Activated CD4-positive, alpha-beta T cell treated with anti-CD3 and anti-CD28 coated beads, Interleukin-2, Interleukin-4, amounts not matched to agents 100 ng/mL and 50 ng/mL, durations not matched to agents 16 hours and 8 hours (primary cell): ENCODE measurements at regions not wholly inside any gene's neighbourhood (a gene's known extent, or its start where the extent isn't known, plus 50 kb on each side); places are given as distances from the start of the nearest gene placed in this dataset.
"Not testable (repeated sequence)": the region's sequence is repeated elsewhere in the genome, so short reads cannot be mapped to it uniquely, and the experiment has no call there.

Experiments
- DNase-seq: peaks from one replicate; pipeline ENCODE4 v3.0.0-alpha.2; 2020; ENCODE audit warnings: low spot score

DNA sequence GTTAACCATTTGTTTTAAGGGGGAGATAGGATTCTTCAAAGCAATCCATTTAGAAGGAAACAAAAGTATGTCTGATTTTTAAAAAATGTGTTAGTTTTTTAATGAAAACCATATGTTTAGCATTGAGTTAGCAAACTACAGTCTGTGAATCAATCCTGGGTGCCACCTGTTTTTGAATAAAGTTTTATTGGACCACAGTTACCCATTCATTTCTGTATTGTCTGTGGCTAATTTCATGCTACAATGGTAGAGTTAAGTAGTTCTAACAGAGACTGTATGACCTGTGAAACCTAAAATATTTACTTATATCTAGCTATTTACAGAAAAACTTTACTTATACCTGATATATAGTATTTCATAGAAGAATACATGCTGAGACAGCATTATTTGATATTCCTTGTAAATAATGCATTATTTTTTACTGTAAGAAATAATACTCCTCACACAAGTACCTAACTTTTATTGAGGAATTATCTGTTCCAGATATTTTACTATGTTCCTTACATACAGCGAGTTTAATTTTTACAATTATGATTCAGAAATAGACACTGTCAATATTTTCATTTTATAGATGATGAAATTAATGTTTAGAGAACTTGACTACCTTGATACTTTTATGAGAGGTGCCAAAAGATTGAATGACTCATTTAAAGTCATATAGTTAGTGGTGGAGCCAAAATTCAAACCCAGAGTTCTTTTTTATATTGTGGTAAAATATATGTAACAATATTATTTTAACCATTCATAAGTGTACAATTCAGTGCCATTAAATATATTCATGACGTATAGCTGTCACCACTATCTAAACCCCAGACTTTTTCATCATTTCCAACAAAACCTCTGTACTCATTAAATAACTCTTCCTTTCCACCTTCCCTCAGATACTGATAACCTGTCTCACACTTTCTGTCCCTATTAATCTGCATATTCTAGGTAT lies 122.0 kb downstream of the GLUD2 start:
- DNase-seq: no peak

DNA sequence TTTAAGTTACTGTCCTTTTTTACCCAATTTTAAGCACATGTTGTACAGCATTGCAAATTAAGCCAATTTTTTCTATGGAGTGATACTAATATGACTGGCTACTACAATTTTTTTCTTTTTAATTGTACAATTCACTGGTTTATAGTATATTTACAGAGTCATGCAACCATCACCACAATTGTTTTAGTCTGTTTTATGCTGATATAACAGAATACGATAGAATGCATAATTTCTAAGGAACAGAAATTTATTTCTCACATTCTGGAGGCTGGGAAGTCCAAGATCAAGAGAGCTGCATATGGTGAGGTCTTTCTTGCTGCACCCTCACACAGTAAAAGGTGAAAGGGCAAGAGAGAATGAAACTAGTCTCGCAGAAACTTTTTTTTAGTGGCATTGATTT lies 125.3 kb downstream of the GLUD2 start:
- no peak for DNase-seq

DNA sequence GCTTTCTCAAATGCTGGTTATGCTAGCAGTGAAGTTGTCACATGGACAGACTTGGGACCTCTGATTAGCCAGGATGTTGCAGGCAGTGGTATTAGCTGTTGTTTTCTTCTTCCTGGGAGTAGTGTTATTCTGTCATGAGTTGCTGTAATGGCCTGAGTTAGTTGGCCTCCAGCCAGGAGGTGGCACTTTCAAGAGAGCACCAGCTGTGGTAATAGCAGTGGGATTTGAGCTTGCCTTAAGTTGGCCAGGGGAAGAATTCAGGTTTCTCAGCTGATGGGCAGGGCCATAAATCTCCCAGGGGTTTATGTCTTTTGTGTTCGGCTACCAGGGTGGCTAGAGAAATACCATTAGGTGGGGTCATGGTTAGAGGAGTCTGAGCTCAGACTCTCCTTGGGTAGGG lies 132.6 kb downstream of the GLUD2 start:
- no peak for DNase-seq

DNA sequence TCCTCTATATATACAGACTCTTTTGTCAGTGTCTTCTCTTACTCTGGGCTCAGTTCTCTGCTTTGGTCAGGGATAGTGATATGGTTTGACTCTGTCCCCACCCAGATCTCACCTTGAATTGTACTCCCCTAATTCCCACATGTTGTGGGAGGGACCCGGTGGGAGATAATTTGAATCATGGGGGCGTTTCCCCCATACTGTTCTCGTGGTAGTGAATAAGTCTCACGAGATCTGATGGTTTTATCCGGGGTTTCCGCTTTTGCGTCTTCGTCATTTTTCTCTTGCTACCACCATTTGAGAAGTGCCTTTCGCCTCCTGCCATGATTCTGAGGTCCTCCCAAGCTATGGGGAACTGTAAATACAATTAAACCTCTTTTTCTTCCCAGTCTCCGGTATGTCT lies 144.4 kb downstream of the GLUD2 start:
- no peak for DNase-seq

DNA sequence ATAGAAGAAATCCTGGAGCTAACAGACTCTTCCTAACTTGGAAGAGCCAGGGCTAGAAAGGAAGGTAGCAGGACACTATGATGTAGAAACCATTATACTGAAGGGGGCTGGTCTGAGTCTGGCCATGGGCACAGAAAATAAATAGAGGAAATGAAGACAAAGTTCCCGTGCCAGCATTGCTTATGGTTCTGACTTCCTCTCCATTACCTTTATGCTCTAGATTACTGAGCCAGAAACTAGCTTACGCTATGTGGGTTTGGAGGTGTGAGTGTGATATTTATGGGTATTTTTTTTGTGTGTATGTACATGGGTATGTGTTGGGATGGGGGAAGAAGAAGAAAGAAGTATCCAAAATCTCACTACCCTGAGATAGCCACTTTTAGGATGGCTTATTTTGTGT lies 148.3 kb downstream of the GLUD2 start:
- DNase-seq: no peak

DNA sequence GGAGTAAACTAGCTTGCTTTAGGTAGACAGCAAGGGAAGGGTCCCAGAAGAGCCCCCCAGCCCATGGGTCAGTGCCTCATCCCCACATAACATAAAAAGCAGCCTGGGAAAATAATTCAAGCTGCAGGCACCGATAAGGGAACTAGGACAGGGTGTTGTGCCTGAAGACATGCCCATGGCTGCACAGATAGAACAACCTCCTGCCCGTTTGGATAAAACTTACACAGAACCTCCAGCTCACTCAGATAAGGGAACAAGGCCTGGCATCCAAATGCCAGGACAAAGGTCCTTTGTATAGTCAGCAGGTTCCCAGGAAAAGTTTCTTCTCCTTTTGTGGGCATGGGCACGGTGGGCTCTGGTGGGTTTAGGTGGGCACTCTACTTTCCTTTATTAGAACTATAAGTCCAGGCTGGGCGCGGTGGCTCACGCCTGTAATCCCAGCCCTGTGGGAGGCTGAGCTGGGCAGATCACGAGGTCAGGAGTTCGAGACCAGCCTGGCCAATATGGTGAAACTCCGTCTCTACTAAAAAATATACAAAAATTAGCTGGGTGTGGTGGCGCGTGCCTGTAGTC lies 149.5 kb downstream of the GLUD2 start:
- not testable (repeated sequence) for DNase-seq

DNA sequence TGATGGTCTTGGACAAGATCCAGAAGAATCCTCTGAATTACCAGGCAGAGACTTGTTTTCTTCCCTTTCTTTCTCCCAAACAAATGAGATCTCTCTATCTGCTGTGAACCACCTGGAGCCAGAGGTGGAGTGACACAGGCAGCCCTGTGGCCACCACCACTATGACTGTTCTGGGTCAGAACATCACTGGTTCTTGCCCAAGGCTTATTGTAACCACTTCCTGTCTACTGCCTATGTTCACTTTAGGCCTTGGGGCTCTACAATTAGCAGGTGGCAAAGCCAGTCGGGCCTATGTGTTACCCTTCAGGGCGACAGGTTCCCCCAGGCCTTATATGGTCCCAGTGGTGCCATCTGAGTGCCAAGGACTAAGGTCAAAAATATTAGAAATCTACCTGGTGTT lies 161.2 kb downstream of the GLUD2 start:
- DNase-seq: no peak

DNA sequence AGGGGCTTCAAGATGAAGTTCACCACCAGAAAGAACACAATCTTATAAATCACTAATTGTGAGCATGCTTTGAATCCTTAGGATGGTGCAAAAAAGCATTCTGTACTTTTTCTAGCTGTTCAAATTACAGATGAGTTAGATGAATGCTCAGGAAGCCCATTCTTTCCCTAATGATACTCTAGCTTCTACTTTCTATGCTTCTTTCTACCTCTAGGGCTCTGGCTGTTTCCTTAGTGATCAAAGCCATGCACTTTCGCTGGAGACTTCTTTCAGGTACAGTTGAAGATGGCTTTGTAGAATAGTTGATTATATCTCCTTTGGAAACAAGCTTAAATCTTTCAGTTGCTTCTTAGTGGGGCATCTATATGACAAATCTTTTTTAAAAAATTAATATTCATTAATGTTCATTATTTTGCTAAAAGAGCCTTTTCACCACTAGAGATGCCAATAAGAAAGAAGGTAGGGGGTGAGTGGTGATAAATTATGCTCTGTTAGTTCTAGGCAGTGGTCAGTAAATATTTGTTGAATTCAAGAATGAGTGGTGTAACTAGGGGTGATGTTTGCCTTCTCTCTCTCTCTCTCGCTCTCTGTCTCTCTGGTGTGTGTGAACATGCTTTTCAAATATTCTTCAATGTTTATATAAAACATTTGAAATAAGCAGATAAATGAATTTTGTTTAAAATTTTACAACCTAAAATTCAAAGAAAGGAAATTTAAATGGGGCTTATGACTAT lies 169.4 kb downstream of the GLUD2 start:
- DNase-seq: no peak

DNA sequence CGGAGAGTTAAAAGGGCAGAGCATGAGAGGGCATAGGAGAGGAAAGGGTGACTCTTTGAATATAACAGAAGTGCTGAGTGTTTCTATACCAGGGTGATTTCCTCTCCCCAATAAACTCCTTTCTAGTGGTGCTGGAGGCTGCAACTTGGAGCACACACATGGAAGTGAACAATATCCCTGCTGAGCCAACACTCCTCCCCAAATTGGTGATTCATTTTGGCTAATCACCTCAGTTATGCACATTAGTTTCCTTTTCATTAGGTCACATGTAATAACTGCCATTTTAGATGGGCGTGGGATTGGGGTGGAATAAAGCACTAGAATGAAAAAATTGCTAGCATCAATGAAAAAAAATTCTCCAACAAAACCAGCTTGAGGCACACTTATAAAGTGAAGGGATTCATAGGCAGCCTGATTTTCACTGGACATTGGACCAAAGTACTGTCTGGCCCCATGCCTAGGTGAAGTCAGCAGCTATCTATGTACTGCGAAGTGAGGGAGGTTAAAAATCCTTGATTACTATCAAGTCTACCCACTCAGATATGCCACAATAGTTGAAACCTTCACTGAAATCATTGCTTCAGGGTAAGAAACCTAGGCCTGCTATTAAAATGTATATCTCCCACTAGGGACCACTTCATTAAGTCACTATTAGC lies 174.0 kb downstream of the GLUD2 start:
- DNase-seq: no peak

DNA sequence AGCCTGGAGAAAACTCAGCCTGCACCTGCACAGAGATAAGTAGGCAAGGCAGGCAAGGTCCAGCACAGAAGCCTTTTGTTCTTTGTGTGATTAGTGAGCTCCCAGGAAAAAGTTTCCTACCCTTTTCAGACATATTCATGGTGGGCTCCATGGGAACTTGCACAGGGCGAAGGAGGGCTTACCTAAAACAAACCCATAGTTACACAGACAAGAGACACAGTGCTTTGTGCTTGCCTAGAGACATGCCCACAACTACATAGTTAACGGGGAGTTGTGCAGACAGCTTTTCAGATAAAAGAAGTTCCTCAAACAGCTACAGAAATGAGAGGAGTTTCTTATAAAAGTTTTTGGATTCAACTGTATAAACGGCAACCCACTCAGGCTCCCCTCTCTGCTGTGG lies 180.5 kb downstream of the GLUD2 start:
- no peak for DNase-seq

DNA sequence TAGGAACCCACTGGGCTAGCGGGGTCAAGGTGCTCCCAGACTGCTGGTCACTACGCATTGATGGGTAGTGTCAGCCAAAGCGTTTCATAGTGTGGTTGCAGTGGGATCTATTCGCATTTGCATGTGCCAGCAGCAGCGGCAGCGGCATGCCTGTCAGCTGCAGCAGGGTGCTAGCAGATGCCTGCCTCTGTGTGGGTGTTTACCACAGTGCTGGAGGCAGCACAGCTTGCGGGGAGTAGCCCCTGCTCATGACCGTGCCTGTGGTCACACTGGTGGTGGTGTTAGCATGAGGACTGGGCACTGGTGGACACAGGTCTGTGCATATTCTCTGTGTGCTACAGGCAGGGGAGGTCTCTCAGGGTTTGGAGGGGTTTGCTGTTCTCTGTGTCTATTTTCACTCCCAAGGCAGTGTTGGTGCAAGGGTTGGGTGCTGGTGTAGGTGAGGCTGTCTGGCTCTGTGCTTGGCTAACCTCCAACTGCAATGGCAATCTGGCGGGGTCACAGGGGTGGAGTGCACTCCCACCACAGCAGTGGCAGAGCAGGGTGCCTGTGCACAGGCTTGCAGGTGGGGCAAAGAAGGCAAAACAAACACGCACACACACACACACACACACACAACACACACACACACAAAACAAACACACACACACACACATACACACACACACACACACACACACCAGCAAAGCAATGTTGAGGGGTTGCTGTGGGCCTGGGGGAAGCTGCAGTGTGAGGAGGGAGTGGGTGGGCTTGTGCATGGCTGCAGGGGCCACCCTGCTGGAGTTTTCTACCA lies 184.4 kb downstream of the GLUD2 start:
- DNase-seq: no peak

DNA sequence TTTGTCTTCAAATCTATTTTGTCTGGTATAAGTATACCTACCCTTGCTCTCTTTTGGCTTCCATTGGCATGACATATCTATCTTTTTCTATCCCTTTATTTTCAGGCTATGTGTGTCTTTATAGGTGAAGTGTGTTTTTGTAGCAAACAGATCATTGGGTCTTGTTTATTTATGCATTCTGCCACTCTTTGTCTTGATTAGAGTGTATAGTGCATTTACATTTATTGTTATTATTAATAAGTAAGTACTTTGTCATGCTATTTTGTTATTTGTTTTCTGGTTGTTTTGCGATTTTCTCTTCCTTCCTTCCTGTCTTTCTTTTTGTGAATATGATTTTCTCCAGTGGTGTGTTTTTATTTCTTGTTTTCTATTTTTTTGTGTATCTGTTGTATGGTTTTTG lies 188.6 kb downstream of the GLUD2 start:
- no peak for DNase-seq

DNA sequence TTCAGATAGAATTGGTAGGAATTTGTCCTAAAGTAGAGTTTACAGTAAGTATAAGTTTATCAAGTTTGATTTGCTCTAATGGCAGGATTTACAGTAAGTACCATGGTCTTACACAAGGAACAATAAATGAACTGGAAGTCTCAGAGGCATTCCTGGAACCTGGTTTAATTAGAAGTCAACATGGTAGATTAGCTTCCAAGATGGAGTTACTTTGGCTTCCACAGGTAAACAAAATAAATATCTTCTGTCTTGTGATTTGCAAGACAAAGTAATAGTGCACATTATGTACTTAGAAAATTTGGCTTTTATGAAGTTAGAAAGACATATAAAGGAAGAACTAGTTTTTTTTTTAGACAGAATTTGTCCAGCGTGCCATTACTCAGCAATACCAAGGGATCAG lies 190.7 kb downstream of the GLUD2 start:
- DNase-seq: no peak

DNA sequence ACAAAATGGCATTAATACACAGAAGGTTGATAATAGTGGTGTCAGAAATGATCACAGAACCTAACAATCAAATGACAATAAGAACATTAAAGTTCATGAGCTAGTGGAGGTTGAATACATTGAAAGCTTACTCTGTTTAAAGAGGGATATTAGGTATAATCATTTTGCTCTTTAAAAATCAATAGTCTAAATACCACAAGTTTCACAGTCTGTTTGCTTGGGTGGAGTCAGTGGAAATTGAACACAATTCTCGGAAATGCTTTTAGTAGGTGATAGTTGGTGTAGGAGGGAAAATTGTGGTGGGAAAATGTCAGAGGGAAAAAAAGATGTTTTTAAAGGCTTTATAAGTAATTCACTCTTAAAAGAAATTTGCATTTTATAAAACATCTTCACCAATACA lies 197.1 kb downstream of the GLUD2 start:
- DNase-seq: no peak

DNA sequence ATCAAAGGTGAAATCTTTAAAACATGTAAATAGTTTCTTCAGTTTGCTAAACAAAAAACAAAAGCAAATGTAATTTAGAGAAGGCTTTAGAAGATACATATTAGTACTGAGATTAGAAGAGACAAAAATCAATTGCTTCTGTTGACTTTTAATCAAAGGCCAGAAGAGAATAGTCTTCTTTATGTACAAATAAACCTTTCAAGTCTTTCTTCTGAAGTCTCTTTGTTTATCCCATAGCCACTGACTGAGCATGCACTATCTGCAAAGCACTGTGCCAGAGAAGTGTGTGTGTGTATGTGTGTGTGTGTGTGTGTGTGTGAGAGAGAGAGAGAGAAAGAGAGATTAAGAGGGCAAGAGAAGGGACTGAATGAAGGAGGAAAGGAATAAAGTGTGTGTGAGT lies 198.4 kb downstream of the GLUD2 start:
- no peak for DNase-seq

DNA sequence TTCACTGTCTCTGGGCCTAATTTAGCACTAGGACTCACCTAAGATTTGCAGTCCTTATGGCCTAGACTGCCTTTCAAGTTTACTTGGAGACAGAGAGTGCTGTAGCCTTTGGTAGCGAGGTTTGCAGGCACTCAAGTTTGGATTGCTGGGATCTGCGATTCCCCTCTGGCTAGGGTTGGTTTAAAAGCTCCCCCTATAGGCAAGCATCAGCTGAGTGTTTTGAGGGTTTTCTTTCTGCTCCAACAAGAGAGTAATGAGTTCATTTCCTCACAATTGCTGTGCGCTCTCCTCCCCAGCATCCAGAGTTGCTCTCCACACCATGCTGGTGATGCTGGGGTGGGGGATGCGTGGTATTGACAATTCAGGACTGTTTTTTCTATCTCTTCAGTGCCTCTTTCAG lies 206.9 kb downstream of the GLUD2 start:
- DNase-seq: no peak

DNA sequence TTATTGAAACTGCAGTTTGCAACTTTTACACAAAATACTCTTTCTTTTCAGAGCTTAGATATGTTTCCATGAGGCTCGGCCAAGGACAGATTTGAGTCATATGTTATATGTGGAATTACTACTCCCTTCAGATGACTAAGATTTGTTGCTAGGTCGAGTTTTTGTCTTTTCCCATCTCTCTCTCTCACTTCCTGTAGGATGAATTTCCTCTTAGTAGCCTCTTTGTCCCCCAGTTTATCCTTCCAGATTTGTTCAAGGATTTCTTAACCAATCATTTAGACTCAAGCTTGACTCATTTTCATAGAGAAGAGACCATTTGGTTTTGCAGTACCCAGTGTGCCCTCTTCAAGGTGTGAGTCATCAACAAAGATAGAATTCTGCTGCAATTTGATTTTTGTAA lies 209.2 kb downstream of the GLUD2 start:
- DNase-seq: peak; percentile 35

DNA sequence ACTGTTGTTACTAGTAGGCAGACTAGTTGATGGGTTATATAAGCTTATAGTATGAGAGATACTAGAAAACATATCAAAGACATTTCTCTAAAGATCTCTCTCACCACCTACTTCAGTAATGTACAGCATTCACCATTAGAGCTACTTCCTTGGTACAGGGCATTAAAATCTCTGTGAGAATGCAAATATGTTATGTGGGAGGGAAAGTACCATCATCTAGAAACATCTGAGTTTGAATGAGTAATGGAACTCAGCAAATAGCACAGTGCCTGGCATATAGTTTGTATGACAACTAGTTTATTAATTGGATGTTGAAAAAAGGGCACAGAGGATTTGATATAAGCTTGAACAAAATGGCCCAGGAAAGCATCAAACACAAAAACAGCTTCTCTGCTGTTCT lies 211.1 kb downstream of the GLUD2 start:
- DNase-seq: no peak

DNA sequence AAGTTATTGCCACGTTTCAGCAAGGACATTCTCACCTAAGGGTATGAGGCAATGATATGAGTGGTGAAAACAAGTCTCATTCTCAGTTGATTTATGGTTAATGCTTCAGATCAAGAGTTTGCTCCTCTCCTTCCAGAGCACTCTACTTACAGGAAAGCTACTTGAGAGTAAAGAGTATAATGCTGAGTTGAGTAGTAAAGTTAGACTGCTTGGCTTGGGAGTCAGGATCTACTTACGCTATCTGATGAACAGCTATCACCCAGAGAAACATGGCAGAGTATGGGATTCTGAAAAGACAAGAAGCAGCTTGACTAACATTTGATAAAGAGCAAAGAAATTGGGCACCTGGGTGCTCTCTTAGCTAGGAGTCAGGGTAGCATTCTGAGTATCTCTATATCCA lies 211.8 kb downstream of the GLUD2 start:
- no peak for DNase-seq

DNA sequence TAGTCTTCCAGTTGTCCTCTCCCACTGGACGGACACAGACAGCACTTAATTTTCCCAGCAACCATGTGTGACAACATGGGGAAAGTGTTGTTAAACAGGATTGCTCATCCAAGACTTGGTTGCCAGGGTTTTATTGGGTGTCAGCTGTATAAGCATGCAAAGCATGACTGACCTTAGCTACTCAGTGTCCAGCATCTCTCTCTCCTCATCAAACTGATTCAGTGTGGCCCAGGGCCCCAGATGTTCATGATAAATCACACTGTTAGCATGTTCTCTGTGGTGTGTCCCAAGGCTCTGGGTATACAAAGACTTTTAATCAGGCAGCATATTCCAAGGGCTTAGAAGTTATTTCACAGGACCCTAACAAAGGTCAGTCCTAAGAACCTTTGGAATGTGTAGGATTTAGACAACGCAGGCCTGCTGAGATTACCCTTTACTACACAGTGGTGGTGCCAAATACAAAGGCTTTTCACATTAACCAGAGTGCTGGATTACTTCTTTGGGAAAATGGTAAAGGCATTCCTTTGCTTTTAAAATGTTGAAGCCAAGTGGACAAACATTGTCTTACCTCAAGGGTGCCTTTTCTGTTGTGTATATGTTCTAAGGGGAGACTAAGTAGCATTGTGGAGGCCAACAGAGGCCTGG lies 213.3 kb downstream of the GLUD2 start:
- no peak for DNase-seq

DNA sequence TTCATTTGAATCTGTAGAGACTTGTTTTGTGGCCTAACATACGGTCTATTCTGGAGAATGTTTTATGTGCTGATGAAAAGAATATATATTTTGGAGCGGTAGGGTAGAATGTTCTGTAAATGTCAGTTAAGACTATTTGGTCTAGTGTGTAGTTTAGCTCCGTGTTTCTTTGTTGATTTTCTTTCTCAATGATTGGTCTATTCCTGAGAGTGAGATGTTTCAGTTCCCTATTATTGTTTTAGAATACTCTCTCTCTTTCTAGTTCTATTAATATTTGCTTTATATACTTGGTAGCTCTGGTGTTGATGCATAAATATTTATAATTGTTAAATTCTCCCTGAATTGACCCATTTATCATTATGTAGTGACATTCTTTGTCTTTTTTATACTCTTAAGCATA lies 236.5 kb downstream of the GLUD2 start:
- no peak for DNase-seq
